NOMO-1 (cell line): ENCODE measurements at regions not wholly inside any gene's neighbourhood (a gene's known extent, or its start where the extent isn't known, plus 50 kb on each side); places are given as distances from the start of the nearest gene placed in this dataset.
"Not testable (repeated sequence)": the region's sequence is repeated elsewhere in the genome, so short reads cannot be mapped to it uniquely, and the experiment has no call there.

Experiments
- DNase-seq, 2 experiments: peaks; one replicate each; lab custom pipeline; 2025; ENCODE audit not compliant: unreplicated experiment in 2 of 2; lab: John Stamatoyannopoulos, UW

DNA sequence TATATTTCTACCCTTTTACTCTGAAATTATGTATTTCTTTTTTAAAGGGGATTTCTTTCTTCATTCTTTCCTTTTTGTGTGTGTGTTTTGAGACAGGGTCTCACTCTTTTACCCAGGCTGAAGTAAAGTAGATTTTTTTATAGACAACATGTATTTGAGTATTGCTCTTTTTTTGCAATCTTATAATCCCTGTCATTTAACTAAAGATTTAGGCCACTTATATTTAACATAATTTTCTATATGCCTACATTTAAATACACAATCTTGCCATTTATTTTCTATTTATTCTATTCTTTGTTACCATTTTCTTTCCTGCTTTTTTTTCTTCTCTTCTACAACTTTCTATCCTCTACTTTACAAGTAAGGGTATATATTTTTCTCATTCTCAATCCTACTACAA lies 416.0 kb upstream of the IRX2 start:
- no peak for DNase-seq

GRCh38 chr5:3163626-3164025 lies 412.1 kb upstream of the IRX2 start:
- DNase-seq = no peak

GRCh38 chr5:3161672-3162071 lies 410.2 kb upstream of the IRX2 start:
- no peak for DNase-seq

GRCh38 chr5:3157214-3157613 lies 405.7 kb upstream of the IRX2 start:
- DNase-seq = no peak

DNA sequence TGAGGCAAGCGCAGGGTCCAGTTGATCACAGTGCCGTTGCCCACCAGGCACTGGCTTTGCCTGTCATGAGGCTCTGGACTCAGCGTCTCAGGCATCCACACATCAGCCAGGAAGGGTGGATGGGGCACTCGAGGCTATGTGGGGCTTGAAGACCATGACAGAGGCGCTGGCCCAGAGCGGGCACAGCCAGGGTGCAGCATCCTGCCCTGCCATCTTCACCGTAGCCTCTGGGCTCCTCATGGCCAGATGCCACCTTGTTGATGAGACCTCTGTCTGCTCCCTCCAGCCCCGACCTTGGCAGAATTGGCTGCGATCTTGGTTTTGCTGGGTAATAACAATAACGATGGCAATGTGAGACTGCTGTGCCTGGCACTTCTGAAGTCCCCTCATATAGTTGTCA lies 404.2 kb upstream of the IRX2 start:
- no peak for DNase-seq

DNA sequence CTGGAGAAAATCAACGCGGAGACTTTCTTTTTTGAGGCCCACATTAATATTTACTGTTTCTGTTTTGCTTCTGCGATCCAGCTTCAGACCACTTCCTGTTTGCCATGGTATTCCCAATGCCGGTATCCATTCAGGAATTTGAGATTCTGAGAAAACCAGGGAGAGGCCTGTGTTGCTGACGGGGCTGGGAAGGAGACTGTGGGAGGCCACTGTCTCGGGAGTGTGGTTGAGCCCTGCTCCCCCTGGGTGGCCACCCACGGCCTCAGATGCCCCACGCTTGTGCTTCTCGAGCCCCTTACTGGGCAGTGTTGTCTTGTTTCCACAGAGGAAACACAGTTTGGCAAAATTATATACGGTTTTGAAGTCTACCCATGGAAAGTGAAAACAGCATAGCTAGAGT lies 403.6 kb upstream of the IRX2 start:
- no peak for DNase-seq

GRCh38 chr5:3153906-3154305 lies 402.4 kb upstream of the IRX2 start:
- DNase-seq = no peak

- no peak for DNase-seq
These were observed 401.9 kb upstream of the IRX2 start for GRCh38 chr5:3153226-3153858.

GRCh38 chr5:3149899-3150298 lies 398.4 kb upstream of the IRX2 start:
- no peak for DNase-seq

DNA sequence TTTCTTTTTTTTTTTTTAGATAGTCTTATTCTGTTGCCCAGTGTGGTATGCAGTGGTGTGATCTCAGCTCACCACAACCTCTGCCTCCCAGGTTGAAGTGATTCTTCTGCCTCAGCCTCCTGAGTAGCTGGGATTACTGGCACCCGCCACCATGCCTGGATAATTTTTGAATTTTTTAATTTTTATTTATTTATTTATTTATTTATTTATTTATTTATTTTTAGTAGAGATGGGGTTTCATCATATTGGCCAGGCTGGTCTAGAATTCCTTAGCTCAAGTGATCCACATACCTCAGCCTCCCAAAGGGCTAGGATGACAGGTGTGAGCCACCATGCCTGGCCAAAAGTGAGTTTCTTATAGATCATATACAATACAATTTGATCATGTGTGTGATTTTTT lies 395.9 kb upstream of the IRX2 start:
- DNase-seq = not testable (repeated sequence)

DNA sequence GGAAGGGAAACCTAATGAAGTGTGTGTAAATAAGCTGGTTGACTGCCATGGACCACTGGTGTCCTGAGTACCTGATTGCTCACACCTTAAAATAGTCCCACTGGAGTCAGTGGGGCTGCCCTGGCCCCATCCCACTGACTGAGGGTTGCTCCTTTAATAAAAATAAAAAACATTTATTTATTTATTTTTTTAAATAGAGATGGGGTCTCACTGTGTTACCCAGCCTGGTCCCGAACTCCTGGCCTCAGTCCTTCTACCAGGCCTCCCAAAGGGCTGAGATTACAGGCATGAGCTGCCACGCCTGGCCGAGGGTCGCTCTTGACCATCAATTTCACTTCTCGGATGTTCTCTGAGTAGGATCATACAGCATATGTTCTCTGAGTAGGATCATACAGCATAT lies 394.2 kb upstream of the IRX2 start:
- no peak for DNase-seq

DNA sequence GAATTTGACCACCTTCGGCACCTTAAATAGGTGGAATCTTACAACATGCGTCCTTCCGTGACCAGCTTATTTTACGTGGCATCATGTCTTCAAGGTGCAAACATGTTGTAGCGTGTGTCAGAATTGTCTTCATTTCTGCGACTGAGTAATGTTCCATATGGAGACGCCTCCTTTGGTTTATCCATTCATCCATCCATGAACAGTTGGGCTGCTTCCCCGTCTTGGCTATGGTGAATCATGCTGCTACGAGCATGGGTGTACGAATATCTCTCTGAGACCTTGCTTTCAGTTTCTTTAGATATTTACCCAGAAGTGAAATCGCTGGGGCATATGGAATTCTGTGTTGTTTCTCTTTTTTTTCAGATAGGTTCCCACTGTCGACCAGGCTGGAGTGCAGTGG lies 391.9 kb upstream of the IRX2 start:
- DNase-seq = no peak

- DNase-seq = no peak
These were observed 391.0 kb upstream of the IRX2 start for GRCh38 chr5:3142261-3143027.

DNA sequence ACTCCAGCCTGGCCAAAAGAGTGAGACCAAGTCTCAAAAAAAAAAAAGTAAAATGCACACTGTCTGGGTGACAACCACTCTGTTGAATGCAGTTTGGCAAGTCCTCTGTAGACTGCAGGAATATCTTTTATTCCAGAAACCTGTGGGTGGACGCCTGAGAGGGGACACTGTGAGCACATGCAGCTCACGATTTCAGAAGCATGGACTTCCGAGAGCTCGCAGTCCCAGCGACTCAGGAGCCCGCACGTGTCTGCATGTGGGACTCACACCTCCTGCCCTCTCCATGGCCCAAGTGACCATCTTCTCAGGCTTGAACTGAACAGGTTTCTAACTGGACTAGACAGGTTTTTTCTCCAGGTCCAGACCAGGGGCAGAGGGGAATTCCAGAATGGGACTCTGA lies 388.6 kb upstream of the IRX2 start:
- DNase-seq = no peak

GRCh38 chr5:3139499-3139931 lies 388.0 kb upstream of the IRX2 start:
- DNase-seq = no peak

- no peak for DNase-seq
These were observed 379.7 kb upstream of the IRX2 start for GRCh38 chr5:3131161-3131560.

- DNase-seq = no peak
These were observed 377.8 kb upstream of the IRX2 start for GRCh38 chr5:3129252-3129651.

- DNase-seq = no peak
These were observed 376.0 kb upstream of the IRX2 start for GRCh38 chr5:3127423-3127911.

GRCh38 chr5:3126639-3127038 lies 375.2 kb upstream of the IRX2 start:
- no peak for DNase-seq

GRCh38 chr5:3124410-3124809 lies 372.9 kb upstream of the IRX2 start:
- no peak for DNase-seq

DNA sequence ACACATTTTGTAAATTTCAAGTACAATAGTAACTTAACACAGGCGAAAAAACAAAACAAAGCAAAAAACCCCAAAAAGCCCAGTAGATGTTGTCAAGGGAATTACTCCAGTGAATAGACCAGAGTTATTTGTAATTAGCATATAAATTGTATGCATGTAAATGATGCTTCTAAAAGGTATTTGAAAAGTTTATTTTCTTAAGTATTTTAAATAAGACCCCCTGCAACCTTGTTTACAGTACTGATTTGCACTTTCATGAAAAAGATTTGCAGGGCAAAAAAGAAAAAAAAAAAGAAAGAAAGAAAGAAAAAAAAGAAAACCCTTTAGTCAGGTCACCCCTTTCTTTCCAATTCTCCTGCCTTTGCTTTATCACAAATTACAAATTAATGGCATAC lies 372.3 kb upstream of the IRX2 start:
- DNase-seq = no peak

GRCh38 chr5:3122985-3123762 lies 371.7 kb upstream of the IRX2 start:
- DNase-seq = no peak
